GM13977 (cell line): ENCODE measurements at regions not wholly inside any gene's neighbourhood (a gene's known extent, or its start where the extent isn't known, plus 50 kb on each side); places are given as distances from the start of the nearest gene placed in this dataset.

Experiments
- DNase-seq: peaks from one replicate; pipeline ENCODE4 v3.0.0; 2012; ENCODE audit warnings: low spot score
- in situ Hi-C: fragments of 300-500 bp; cut with MboI; formaldehyde crosslinking; loops from one replicate; pipeline ENCODE4 v1.12.0; 2022; ENCODE audit warnings: low sequenced_read_pairs, low pct_unique_long_range_greater_than_20kb, mixed read lengths, inconsistent platforms; ENCODE audit not compliant: unreplicated experiment
- TF ChIP-seq, protein P1 (sequence below): IDR thresholded peaks from 2 replicates; pipeline ENCODE4 v1.5.1; 2012; ENCODE audit warnings: mild to moderate bottlenecking, control low read depth; ENCODE audit not compliant: insufficient read depth; ENCODE audit errors: extremely low read depth, missing control alignments

GRCh38 chr10:36880898-36881297 lies 244.5 kb upstream of the ANKRD30A start:
- no peak for DNase-seq
- in situ Hi-C loops, result no loop called here
- TF ChIP-seq, protein P1, sequence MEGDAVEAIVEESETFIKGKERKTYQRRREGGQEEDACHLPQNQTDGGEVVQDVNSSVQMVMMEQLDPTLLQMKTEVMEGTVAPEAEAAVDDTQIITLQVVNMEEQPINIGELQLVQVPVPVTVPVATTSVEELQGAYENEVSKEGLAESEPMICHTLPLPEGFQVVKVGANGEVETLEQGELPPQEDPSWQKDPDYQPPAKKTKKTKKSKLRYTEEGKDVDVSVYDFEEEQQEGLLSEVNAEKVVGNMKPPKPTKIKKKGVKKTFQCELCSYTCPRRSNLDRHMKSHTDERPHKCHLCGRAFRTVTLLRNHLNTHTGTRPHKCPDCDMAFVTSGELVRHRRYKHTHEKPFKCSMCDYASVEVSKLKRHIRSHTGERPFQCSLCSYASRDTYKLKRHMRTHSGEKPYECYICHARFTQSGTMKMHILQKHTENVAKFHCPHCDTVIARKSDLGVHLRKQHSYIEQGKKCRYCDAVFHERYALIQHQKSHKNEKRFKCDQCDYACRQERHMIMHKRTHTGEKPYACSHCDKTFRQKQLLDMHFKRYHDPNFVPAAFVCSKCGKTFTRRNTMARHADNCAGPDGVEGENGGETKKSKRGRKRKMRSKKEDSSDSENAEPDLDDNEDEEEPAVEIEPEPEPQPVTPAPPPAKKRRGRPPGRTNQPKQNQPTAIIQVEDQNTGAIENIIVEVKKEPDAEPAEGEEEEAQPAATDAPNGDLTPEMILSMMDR, result peak; percentile 40

DNA sequence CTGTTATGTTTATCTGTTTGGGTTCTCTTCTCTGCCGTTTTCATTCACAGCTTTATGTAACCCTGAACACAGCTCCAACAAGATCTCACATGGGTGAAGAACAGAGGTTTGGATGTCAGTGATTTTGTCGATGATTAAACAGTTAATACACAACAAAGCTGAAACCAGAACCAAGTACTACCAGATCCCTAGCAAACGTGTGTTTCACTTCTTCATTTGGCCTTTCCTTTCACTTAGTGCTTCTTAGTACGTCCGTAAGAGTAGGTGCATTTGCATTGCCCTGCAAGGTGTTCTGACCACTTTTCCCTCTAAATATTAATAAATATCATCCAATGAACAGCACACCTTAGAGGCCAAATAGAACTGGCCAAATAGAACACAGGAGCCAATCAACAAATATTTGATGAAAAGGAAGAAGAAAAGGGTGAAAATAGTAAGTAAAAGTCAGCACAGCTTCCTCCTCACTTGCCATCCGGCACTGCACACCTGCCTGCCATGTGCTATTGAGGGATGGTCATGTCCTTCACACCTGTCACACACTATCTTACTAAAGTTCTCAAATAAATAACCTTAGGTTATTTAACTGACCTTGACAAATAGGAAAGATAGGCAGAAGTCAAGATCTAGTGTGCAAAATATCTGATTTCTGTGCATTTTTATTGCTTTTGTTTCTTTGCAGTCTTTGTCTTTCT lies 252.6 kb upstream of the ANKRD30A start:
- no peak for DNase-seq
- in situ Hi-C loops, result no loop called here
- TF ChIP-seq, protein P1, result no peak

- TF ChIP-seq, protein P1, result no peak
- in situ Hi-C loops, result no loop called here
- no peak for DNase-seq
Measured at GRCh38 chr10:36840788-36841187, 284.6 kb upstream of the ANKRD30A start.

DNA sequence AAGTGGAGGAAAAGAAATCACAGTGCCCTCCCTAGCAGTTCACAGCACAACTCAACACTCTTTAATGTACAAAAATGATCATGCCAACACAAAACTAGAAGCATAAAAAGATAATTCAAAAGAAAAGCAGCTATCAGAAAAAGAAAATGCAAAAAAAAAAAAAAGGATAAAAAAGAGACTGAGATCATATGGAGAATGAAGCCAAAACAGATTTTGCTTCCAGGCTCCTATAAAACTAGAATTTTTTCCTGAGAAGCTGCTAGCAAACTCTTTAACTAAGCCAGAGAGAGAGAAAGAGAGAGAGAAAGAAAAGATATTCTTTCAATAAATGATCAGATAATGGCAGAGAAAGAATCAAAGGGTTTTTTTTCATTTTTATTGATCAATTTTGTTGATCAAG lies 288.0 kb upstream of the ANKRD30A start:
- in situ Hi-C loops, result no loop called here

GRCh38 chr10:36819781-36820180 lies 305.6 kb upstream of the ANKRD30A start:
- in situ Hi-C loops, result no loop called here
- DNase-seq, result no peak

More for the DNA sequence above, 288.0 kb upstream of the ANKRD30A start:
- no peak for DNase-seq
- TF ChIP-seq, protein P1, result no peak

DNA sequence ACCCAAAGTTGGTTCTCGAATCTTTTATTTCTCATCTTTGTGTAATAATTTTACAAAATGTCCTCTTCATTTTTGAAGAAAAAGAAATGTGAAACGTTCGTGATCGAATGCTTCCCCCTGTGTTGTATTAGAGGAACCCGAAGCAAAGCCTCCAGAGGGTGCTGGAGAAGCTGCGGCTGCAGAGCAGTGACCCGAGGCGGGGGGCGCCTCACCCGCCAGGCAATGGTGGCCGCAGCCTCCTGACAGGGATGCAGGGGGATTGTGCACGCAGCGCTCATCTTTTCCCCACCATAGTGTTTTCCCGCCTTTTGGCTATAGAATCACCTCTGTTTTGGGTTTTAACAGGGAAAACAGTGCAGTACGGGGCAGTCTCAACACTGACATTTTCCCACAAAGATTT lies 307.5 kb upstream of the ANKRD30A start:
- in situ Hi-C loops, result no loop called here
- TF ChIP-seq, protein P1, result no peak
- DNase-seq, result no peak

More at GRCh38 chr10:36819781-36820180, 305.6 kb upstream of the ANKRD30A start:
- TF ChIP-seq, protein P1, result no peak
